Pons (tissue), 1 donor: ENCODE measurements at regions not wholly inside any gene's neighbourhood (a gene's known extent, or its start where the extent isn't known, plus 50 kb on each side); places are given as distances from the start of the nearest gene placed in this dataset.

Source experiments
- DNase-seq: peaks from one replicate; pipeline ENCODE4 v3.0.0-alpha.2; 2016; ENCODE audit warnings: low spot score

- no peak for DNase-seq
Observed at GRCh38 chr9:134275375-134275774, 50.9 kb upstream of the RXRA start.

- DNase-seq = peak; percentile 11
Observed at GRCh38 chr9:134276453-134277245, 49.6 kb upstream of the RXRA start.
